OCI-LY3 (cell line): ENCODE measurements at regions not wholly inside any gene's neighbourhood (a gene's known extent, or its start where the extent isn't known, plus 50 kb on each side); places are given as distances from the start of the nearest gene placed in this dataset.
"Not testable (repeated sequence)": the region's sequence is repeated elsewhere in the genome, so short reads cannot be mapped to it uniquely, and the experiment has no call there.

Experiments
- H2AFZ ChIP-seq: fragments of 200-600, 300-600 bp; shearing (Covaris generic); 2 replicates; pipeline ENCODE4 v1.6.0; 2014; ENCODE audit warnings: antibody characterized with exemption, low read depth, low read length
- H3K27ac ChIP-seq: fragments of 200-600, 300-600 bp; sonication (generic); 2 replicates; pipeline ENCODE4 v1.5.1; 2014; ENCODE audit warnings: mild to moderate bottlenecking, low read length, moderate library complexity, mixed read lengths
- H3K27me3 ChIP-seq: fragments of 200-600, 300-600 bp; sonication (generic); 2 replicates; pipeline ENCODE4 v1.6.1; 2014; ENCODE audit warnings: low read depth, low read length, mixed read lengths
- H3K36me3 ChIP-seq: fragments of 200-600, 300-600 bp; sonication (generic); replicated peaks from 2 replicates; pipeline ENCODE3; 2014; ENCODE audit warnings: low read depth, low read length, mixed read lengths
- H3K4me1 ChIP-seq: fragments of 300-600, 200-600 bp; sonication (generic); 2 replicates; pipeline ENCODE4 v1.6.1; 2014; ENCODE audit warnings: low read length, mixed read lengths
- H3K4me2 ChIP-seq: fragments of 200-600, 300-600 bp; sonication (generic); 2 replicates; pipeline ENCODE4 v1.6.1; 2014; ENCODE audit warnings: low read length, mixed read lengths
- H3K4me3 ChIP-seq: fragments of 300-600, 200-600 bp; sonication (generic); 2 replicates; pipeline ENCODE4 v1.5.1; 2014; ENCODE audit warnings: antibody characterized with exemption, mild to moderate bottlenecking, low read length, moderate library complexity
- H3K79me2 ChIP-seq: fragments of 300-600, 200-600 bp; shearing (Covaris generic); 2 replicates; pipeline ENCODE4 v1.6.1; 2014; ENCODE audit warnings: mild to moderate bottlenecking, low read length, mixed read lengths
- H3K9ac ChIP-seq: fragments of 300-600, 200-600 bp; shearing (Covaris generic); 2 replicates; pipeline ENCODE4 v1.6.0; 2014; ENCODE audit warnings: mild to moderate bottlenecking, low read length, moderate library complexity
- H3K9me3 ChIP-seq: fragments of 200-600, 300-600 bp; shearing (Covaris generic); 2 replicates; pipeline ENCODE4 v1.6.1; 2014; ENCODE audit warnings: low read length, mixed read lengths; ENCODE audit not compliant: insufficient read depth
- H4K20me1 ChIP-seq: fragments of 200-600, 300-600 bp; sonication (generic); 2 replicates; pipeline ENCODE4 v1.6.1; 2016; ENCODE audit warnings: low read length, mixed read lengths; ENCODE audit not compliant: insufficient read depth
- CTCF ChIP-seq: fragments of 200-600, 300-600 bp; sonication (generic); IDR thresholded peaks from 2 replicates; pipeline ENCODE4 v1.5.1; 2014; ENCODE audit warnings: antibody characterized with exemption, low read length, low read depth
- EZH2phosphoT487 ChIP-seq: fragments of 200-600 bp; shearing (Covaris generic); IDR thresholded peaks from 2 replicates; pipeline ENCODE4 v1.6.1; 2018; ENCODE audit warnings: antibody characterized with exemption, mixed run types, low read depth

- peaks cover 3% of the 10 kb centered on the region; the same call in 1 of the 2 replicates for H3K4me1 ChIP-seq
- H3K4me2 ChIP-seq: no peak overlapping the region
- H3K36me3 ChIP-seq: no peaks in the 10 kb centered on the region
- H3K9ac ChIP-seq: no peak overlapping the region
- H2AFZ ChIP-seq: no peak overlapping the region
- no peaks in the 10 kb centered on the region for H3K27me3 ChIP-seq
- no peak overlapping the region for H3K27ac ChIP-seq
- TF ChIP-seq EZH2phosphoT487 (no peak), CTCF (no peak)
- no peaks in the 10 kb centered on the region for H4K20me1 ChIP-seq
- H3K4me3 ChIP-seq: no peak overlapping the region
- no peaks in the 10 kb centered on the region for H3K9me3 ChIP-seq
- no peaks in the 10 kb centered on the region for H3K79me2 ChIP-seq
Measured at GRCh38 chrX:150100261-150100660, 162.0 kb upstream of the EOLA2 start.

DNA sequence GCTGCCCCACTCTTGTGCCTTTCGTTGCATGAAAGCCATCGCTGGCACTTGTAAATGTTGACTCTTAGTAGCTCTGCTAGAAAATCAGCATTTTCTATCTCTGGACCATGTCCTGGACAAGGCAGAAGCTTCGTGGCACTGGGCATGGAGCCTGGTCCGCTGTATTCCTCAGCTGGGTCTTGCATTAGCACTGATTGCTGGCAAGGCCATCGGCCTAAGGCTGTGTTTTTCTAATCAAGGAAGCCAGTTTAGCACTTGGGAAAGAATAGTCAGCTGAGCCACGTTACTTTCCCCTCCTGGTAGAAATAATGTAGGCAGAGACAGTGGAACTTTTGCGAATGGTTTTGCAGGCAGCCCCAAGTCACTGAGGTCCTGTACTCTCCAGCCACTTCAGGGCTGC lies 180.2 kb upstream of the EOLA2 start:
- Histone ChIP-seq H3K4me1 (no peaks in the 10 kb centered on the region), H3K4me3 (no peak overlapping the region), H3K79me2 (no peaks in the 10 kb centered on the region), H3K4me2 (no peak overlapping the region), H3K9me3 (no peaks in the 10 kb centered on the region), H3K27me3 (no peaks in the 10 kb centered on the region), H3K9ac (no peak overlapping the region), H3K27ac (no peak overlapping the region), H4K20me1 (no peaks in the 10 kb centered on the region), H3K36me3 (no peaks in the 10 kb centered on the region), H2AFZ (no peak overlapping the region)
- no peak for TF ChIP-seq CTCF
- no peak for TF ChIP-seq EZH2phosphoT487

DNA sequence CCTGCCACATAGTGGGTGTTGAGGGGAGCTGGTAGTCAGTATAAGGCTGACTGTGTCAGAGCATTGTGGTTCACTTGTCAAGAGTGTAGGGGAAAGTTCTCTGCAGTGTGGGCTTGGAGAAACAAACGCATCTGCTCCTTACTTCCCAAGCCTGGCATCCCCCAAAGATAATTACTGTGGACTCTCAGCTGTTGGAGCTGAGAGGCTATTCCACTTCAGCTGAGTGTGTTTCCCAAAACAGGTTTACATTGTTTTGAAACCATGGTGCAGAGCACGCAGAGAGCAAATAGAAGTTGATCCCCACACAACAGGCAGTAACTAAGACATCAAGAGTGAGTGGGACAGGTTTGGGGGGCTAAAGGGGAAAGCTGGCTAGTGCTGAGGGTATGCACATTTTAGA lies 181.0 kb upstream of the EOLA2 start:
- Histone ChIP-seq H3K9ac (no peak overlapping the region), H3K4me1 (no peaks in the 10 kb centered on the region), H3K4me3 (no peak overlapping the region), H3K79me2 (no peaks in the 10 kb centered on the region), H3K36me3 (no peaks in the 10 kb centered on the region), H3K27ac (no peak overlapping the region), H3K9me3 (no peaks in the 10 kb centered on the region), H3K27me3 (no peaks in the 10 kb centered on the region), H4K20me1 (no peaks in the 10 kb centered on the region), H3K4me2 (no peak overlapping the region), H2AFZ (no peak overlapping the region)
- TF ChIP-seq CTCF (no peak), EZH2phosphoT487 (no peak)

DNA sequence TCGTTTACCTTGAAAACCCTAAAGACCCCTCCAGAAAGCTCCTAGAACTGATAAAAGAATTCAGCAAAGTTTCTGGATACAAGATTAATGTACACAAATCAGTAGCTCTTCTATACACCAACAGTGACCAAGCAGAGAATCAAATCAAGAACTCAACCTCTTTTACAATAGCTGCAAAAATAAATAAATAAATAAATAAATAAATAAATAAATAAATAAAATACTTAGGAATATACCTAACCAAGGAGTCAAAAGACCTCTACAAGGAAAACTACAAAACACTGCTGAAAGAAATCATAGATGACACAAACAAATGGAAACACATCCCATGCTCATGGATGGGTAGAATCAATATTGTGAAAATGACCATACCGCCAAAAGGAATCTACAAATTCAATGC lies 186.8 kb upstream of the EOLA2 start:
- H4K20me1 ChIP-seq, H2AFZ ChIP-seq, H3K27me3 ChIP-seq, H3K4me2 ChIP-seq, H3K9ac ChIP-seq, H3K27ac ChIP-seq, H3K4me3 ChIP-seq, H3K9me3 ChIP-seq, H3K79me2 ChIP-seq, H3K4me1 ChIP-seq, H3K36me3 ChIP-seq: not testable (repeated sequence)

DNA sequence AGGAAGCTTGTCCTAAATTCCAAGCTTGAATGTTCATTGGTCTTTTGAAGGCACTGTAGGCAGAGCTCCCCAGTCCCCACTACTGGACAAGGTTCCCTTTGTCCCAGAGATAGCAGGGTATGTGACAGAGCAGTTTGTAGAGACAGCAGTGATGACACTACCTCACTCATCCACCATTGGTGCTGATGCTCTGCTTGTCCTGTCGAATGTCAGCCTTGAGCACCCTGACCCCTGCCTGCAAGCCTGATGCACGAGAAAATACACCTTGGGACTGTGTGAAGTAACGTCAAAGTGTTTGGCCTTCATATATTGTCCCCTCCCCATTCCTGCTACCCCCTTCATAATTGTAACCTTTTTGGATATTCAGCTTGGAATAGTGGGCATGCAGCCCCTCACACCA lies 188.9 kb upstream of the EOLA2 start:
- no peak overlapping the region for H3K9ac ChIP-seq
- H2AFZ ChIP-seq: no peak overlapping the region
- no peak overlapping the region for H3K4me3 ChIP-seq
- H3K4me1 ChIP-seq: no peaks in the 10 kb centered on the region
- H4K20me1 ChIP-seq: no peaks in the 10 kb centered on the region
- TF ChIP-seq EZH2phosphoT487: no peak
- TF ChIP-seq CTCF: peak; percentile 14; the same call in 1 of the 2 replicates
- H3K27me3 ChIP-seq: no peaks in the 10 kb centered on the region
- no peak overlapping the region for H3K4me2 ChIP-seq
- no peaks in the 10 kb centered on the region for H3K36me3 ChIP-seq
- H3K9me3 ChIP-seq: no peaks in the 10 kb centered on the region
- H3K27ac ChIP-seq: no peak overlapping the region
- H3K79me2 ChIP-seq: no peaks in the 10 kb centered on the region
